Fibroblast of mammary gland (primary cell): ENCODE measurements at regions not wholly inside any gene's neighbourhood (a gene's known extent, or its start where the extent isn't known, plus 50 kb on each side); places are given as distances from the start of the nearest gene placed in this dataset.

ENCODE experiments used
- DNase-seq: peaks from one replicate; pipeline ENCODE4 v3.0.0-alpha.2; 2010; ENCODE audit warnings: low read depth
- H3K4me3 ChIP-seq: 2 replicates; pipeline ENCODE4 v1.5.1; 2011; ENCODE audit warnings: low read depth, mild to moderate bottlenecking, low read length, moderate library complexity; ENCODE audit not compliant: control insufficient read depth
- CTCF ChIP-seq: conservative IDR thresholded peaks from 2 replicates; pipeline ENCODE4 v1.5.1; 2011; ENCODE audit warnings: low read depth, low read length, inconsistent platforms; ENCODE audit not compliant: control insufficient read depth, insufficient read depth

GRCh38 chr4:35151816-35152572 is 1092.3 kb downstream of the ARAP2 start:
- TF ChIP-seq CTCF: no peak
- no peak overlapping the region for H3K4me3 ChIP-seq
- DNase-seq: no peak

DNA sequence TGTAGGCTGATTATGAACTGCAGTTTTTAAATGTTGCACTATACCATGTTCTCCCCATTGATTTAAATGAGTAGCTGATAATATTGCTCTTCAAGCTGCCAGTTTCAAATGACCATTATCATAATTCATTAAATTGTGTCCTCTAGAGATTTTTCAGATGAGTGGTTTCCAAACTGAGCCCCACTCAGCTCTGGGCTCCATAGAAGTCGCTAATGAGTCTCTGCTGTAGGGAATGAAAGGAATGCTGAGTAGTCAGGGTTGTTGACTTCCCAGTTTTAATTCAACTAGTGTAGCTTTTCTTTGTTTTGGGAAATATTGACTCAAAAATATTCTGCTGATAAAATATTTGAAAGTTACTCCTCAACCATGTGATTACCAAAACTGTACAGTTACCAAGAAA is 1081.1 kb downstream of the ARAP2 start:
- no peak for TF ChIP-seq CTCF
- H3K4me3 ChIP-seq: no peak overlapping the region
- DNase-seq: no peak

- H3K4me3 ChIP-seq: no peak overlapping the region
- no peak for TF ChIP-seq CTCF
- DNase-seq: no peak
Measured at GRCh38 chr4:35164063-35164462, 1080.3 kb downstream of the ARAP2 start.

GRCh38 chr4:35166466-35166865 is 1077.8 kb downstream of the ARAP2 start:
- H3K4me3 ChIP-seq: no peak overlapping the region
- no peak for DNase-seq
- TF ChIP-seq CTCF: no peak

DNA sequence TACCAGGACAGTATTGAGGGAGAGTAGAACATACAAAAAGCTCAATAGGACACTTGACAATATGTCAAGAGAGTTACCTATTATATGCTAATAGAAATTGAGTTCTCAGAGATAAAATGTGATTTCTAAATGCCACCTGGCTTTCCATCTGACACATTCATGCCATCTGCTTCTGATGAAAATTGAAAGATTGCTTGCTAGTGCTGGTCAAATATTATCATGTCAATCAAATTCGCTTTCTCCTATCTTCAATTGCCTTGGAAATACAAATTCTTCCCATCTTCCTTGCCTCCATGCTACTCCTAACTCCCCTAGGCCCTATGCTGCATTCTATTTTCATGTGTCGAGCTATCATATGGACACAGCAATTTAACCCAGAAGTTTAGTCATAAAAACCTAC is 1076.9 kb downstream of the ARAP2 start:
- DNase-seq: no peak
- TF ChIP-seq CTCF: no peak
- no peak overlapping the region for H3K4me3 ChIP-seq

DNA sequence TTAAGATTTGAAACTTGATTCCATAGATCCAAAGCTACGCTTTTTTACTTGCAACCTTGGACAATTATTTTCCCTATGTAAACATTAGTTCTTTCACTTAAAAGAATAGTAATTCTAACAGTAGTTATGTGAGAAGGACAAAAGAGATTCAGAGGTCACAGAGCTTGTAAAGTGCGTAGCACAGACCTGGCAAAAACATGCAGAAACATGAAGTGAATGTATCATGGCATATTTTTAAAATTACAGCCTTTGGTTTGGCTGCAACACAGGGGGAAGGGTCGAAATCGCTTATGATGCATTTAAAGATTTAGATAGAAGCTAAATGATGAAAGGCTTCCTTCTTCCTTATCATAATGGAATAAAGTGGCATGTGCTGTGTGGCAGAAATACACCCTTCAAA is 1068.8 kb downstream of the ARAP2 start:
- no peak for DNase-seq
- no peak for TF ChIP-seq CTCF
- H3K4me3 ChIP-seq: no peak overlapping the region

DNA sequence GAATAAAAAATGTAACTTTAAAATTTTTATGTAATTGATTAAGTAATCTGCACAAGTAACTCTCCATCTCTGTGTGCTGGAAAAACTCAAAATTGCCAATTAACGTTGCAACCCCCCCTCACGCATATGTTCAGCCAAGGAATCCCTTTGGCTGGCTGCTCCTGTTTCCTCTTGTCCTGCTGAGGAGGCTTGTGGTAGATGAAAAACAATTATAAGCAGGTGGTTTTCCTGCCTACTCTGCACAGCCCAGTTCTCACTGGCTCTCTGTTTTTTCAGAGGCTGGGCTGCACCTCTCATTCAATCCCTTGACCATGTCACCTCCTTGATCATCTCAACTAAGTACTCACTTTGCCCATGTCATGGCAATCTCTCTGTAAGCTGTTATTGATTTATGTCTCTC is 1068.4 kb downstream of the ARAP2 start:
- TF ChIP-seq CTCF: no peak
- DNase-seq: no peak
- no peak overlapping the region for H3K4me3 ChIP-seq
